GM18951 (cell line): ENCODE measurements at regions not wholly inside any gene's neighbourhood (a gene's known extent, or its start where the extent isn't known, plus 50 kb on each side); places are given as distances from the start of the nearest gene placed in this dataset.

ENCODE experiments used
- POLR2A ChIP-seq: IDR thresholded peaks from 4 replicates; pipeline ENCODE4 v1.6.1; 2011; ENCODE audit warnings: mild to moderate bottlenecking; ENCODE audit not compliant: insufficient read length, insufficient read depth; ENCODE audit errors: extremely low read depth
- in situ Hi-C: fragments of 300-500 bp; cut with MboI; formaldehyde crosslinking; loops from one replicate; pipeline ENCODE4 v1.12.0; 2022; ENCODE audit warnings: low sequenced_read_pairs, mixed read lengths, inconsistent platforms; ENCODE audit not compliant: unreplicated experiment

DNA sequence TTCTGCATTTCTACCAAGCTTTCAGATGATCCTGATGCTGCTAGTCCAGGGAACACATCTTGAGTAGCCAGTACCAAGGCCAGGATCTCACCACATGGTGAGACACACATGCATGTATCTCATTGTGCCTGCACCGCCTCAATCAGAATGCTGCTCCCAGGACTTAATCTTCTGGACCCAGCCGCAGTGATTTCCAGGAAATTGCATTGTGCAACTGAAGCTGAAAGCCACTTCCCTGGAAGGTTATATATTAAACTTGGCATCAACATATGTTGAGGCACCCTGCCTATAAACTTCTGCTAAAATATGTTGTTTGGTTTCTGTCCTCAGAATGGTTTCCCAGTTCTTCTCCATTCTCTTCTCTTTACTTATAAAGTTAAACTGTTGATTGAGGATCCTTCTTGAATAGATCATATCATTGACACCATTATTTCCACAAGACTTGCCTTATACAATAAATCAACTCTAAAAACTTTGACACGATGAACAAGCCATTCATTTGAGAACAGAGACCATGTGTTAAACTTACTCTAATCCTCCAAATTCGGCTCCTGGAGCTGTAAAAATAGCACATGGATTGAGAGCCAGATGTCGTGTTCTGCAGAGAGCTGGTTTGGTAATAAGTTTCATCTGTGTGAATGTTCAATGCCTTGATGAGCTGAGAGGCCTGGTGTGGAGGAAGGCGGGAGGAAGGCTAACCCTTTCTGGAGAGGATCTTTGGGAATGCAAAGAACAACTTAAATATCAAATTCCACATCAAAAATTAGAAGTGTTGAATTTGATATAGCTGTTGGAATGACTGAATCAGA is 65.0 kb upstream of the PCSK2 start:
- in situ Hi-C loops = no loop called here
- no peak for TF ChIP-seq POLR2A

DNA sequence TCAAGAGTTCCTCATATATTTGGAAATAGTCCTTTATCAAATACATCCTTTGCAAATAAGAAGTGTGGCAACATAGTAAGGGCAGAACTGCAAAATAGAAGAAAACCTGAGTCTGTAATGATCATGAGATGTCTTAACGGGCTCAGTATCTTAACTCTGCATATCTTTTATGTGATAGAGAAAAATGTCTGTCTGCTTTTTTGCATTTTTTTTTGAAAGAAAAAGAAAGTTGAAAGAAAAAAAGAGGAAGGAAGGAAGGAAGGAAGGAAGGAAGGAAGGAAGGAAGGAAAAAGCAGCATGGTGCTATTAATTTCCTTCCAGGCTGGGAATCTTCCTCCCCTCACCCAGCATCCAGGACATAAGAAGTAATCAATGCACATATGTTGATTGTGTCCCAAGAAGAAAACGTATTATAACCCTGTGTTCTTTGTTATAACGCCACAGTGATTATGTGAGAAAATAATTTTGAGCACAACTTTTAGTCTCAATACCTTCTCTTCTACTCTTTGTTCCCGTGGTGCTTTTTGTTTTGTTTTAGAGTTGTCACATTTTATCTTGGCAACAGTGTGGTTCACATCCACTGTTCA is 58.7 kb upstream of the PCSK2 start:
- in situ Hi-C loops = no loop called here
- TF ChIP-seq POLR2A = no peak

DNA sequence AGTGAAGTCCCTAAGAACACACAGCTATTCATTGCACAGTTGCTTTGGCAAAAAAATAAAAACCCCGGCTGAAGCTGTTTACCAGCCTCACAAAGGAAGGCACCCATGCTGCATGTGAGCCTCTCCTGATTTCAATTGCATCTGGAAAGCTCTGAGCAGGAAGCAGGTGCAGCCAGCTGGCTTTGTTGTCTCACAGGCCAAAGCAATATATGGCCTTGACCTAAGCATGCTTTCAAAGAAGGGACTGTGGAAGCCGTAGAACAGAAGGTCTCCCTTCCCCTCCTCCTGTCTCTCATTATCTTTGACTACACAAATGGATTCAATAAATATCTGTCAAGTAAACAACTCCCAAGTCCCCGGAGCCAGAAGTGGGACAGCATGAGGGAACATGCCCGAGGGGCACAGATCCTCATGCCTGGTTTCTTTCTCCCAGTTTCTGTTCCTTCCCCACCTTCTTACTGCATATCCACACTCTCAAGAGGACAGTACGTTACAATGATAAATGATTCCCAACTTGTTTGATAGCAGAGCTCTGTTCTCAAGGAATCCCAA is 57.2 kb upstream of the PCSK2 start:
- no peak for TF ChIP-seq POLR2A
- in situ Hi-C loops = no loop called here

DNA sequence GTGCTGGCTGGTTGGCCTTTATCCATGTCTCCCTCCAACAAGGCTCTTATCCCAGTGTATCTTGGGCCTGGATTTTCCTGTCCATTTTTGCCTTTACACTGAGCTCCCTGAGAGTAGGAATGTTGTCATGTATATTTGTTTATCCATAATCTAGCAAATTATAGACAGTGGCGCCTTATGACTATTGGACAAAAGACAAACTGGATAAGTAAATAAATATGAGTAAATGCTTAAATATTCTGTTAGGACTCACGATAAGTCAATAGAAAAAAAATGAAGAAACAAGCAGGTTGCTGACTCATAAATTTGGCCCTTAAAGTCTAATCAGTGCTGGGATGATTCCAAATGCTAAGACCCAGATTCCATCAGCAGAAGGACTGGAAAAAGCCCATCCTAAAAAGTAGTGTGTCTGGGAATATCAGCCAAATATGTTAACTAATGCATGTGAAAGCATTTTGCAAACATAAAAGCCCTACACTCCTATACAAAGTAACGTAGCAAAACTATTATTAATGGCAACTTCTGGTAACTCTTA is 55.0 kb upstream of the PCSK2 start:
- in situ Hi-C loops = no loop called here
- no peak for TF ChIP-seq POLR2A

DNA sequence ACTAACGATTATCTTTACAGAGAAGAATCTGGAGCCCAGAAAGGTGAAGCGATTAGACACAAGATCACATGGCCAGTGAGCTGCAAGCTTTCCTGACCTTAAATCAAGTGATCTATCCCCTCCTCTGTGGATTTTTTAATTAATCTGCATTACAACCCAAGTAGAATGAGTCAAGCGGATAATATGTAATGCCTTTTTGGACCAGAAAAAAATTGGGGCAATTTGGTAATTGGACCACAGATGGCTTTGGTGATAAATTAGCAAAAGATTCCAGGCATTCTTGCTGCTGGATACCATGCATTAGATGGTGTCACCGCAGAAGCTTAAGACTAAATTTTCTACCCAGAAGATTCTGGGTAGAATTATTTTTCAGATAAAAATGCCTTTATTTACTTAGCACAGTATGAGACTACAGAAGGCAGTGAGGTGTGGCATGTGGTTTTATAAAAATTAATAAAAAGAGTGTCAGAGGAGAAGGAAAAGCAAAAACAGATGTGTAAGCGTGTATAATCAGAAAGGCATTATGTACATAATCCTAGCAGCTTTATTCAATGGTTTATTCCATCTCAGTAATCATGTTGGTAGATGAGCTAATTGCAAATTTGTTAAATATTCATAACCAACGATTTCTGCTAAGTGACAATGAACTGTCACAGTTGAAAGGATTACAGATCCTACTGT is 53.9 kb upstream of the PCSK2 start:
- no peak for TF ChIP-seq POLR2A
- in situ Hi-C loops = no loop called here
